Lower lobe of right lung (tissue), 2 donors: ENCODE measurements at regions not wholly inside any gene's neighbourhood (a gene's known extent, or its start where the extent isn't known, plus 50 kb on each side); places are given as distances from the start of the nearest gene placed in this dataset.
A peak's percentile ranks its signal among the peaks of the same experiment; 100 is the strongest.
"Not testable (repeated sequence)": the region's sequence is repeated elsewhere in the genome, so short reads cannot be mapped to it uniquely, and the experiment has no call there.

ENCODE experiments used
- ATAC-seq, 2 donors: fragments of 200-7000 bp; cut with Tn5 transposase; one replicate each; pipeline ENCODE4 v1.9.1; 2020 to 2022; ENCODE audit warnings: mild to moderate bottlenecking in 2 of 2, moderate library complexity in 2 of 2
- DNase-seq: peaks from one replicate; pipeline ENCODE4 v3.0.0-alpha.2; 2020
- H3K27ac ChIP-seq: fragments of 200-600 bp; one replicate; pipeline ENCODE4 v1.8.0; 2022
- H3K27me3 ChIP-seq: fragments of 200-600 bp; one replicate; pipeline ENCODE4 v1.8.0; 2022; ENCODE audit warnings: low read depth
- H3K36me3 ChIP-seq: fragments of 200-600 bp; one replicate; pipeline ENCODE4 v1.8.0; 2022; ENCODE audit warnings: mild to moderate bottlenecking
- H3K4me1 ChIP-seq: fragments of 200-600 bp; one replicate; pipeline ENCODE4 v1.8.0; 2022
- H3K4me3 ChIP-seq: fragments of 200-600 bp; one replicate; pipeline ENCODE4 v1.8.0; 2022; ENCODE audit warnings: mild to moderate bottlenecking
- H3K9me3 ChIP-seq: fragments of 200-600 bp; one replicate; pipeline ENCODE4 v1.8.0; 2022
- CTCF ChIP-seq: fragments of 200-600 bp; IDR thresholded peaks from one replicate; pipeline ENCODE4 v1.8.0; 2022; ENCODE audit warnings: antibody characterized with exemption, mild to moderate bottlenecking
- intact Hi-C: fragments of 100-400 bp; cut with DNase I; formaldehyde crosslinking; loops from one replicate; pipeline ENCODE4 v1.11.0; 2022
- donor health status: DM: no; HTN: yes; CAD: no; lungs with severe emphysema.

- intact Hi-C loops, result no loop called here
- no peaks in the 10 kb centered on the region for H3K4me1 ChIP-seq
- no peak overlapping the region for H3K4me3 ChIP-seq
- TF ChIP-seq CTCF, result no peak
- DNase-seq (no peak), ATAC-seq (no peak)
- no peaks in the 10 kb centered on the region for H3K27me3 ChIP-seq
- H3K9me3 ChIP-seq, result no peaks in the 10 kb centered on the region
- H3K27ac ChIP-seq, result no peak overlapping the region
- no peaks in the 10 kb centered on the region for H3K36me3 ChIP-seq
Observed at GRCh38 chr15:99823346-99823745, 90.1 kb upstream of the LYSMD4 start.

GRCh38 chr15:99819981-99820718 is 86.9 kb upstream of the LYSMD4 start:
- Histone ChIP-seq H3K27ac (no peak overlapping the region), H3K27me3 (no peaks in the 10 kb centered on the region), H3K36me3 (no peaks in the 10 kb centered on the region), H3K9me3 (no peaks in the 10 kb centered on the region), H3K4me3 (no peak overlapping the region), H3K4me1 (no peaks in the 10 kb centered on the region)
- ATAC-seq (no peak), DNase-seq (no peak)
- TF ChIP-seq CTCF, result no peak
- intact Hi-C loops, result no loop called here

- intact Hi-C loops, result no loop called here
- Histone ChIP-seq H3K9me3 (no peaks in the 10 kb centered on the region), H3K36me3 (peaks cover 6% of the 10 kb centered on the region), H3K4me1 (no peaks in the 10 kb centered on the region), H3K27ac (no peak overlapping the region), H3K4me3 (no peak overlapping the region), H3K27me3 (no peaks in the 10 kb centered on the region)
- DNase-seq, result no peak
- no peak for ATAC-seq
- no peak for TF ChIP-seq CTCF
Observed at GRCh38 chr15:99818872-99819271, 85.6 kb upstream of the LYSMD4 start.

- H3K27ac ChIP-seq, H3K9me3 ChIP-seq, H3K4me1 ChIP-seq, DNase-seq, H3K27me3 ChIP-seq, intact Hi-C loops, ATAC-seq, H3K4me3 ChIP-seq: not testable (repeated sequence)
- H3K36me3 ChIP-seq, result peaks cover 19% of the 10 kb centered on the region
Observed at GRCh38 chr15:99816862-99817261, 83.6 kb upstream of the LYSMD4 start.

- H3K9me3 ChIP-seq, H3K27ac ChIP-seq, H3K4me3 ChIP-seq, H3K4me1 ChIP-seq, ATAC-seq, DNase-seq, H3K27me3 ChIP-seq, intact Hi-C loops: not testable (repeated sequence)
- H3K36me3 ChIP-seq, result peaks cover 19% of the 10 kb centered on the region
Observed at GRCh38 chr15:99810663-99811062, 77.4 kb upstream of the LYSMD4 start.

GRCh38 chr15:99799854-99800250 is 66.6 kb upstream of the LYSMD4 start:
- DNase-seq, intact Hi-C loops, H3K27me3 ChIP-seq, H3K36me3 ChIP-seq, H3K9me3 ChIP-seq, H3K4me3 ChIP-seq, ATAC-seq, H3K4me1 ChIP-seq, H3K27ac ChIP-seq: not testable (repeated sequence)

DNA sequence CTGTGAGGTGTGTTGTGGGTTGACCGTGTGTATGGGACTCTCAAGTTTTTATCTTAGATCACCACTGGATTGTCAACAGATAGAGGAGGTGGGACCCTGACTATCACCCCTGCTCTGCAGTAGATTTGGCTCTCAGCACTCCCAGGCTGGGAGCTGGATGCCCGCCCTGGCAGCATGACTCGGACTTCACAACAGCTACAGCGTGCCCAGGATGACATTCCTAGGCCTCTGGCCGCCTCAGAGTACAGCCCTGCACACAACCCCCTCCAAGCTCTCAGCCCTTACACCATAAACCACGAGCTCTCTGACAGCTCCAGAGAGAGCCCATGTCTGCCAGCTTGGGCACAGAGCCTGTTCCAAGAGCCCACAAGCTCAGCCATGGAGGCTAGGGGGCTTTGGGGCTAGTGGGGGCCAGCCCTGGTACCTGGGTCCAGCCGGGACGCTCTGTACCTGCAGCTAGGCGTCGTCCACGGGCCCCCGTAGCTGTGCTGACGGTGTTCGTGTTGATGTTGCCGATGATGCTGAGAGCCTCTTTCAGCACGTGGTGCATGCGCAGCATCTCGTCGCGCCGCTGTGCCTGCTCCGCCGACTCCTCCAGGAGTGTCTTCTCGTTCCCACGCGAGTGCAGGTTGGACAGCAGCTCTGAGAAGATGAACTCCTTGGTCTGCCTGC is 66.1 kb upstream of the LYSMD4 start:
- H3K4me1 ChIP-seq, H3K27me3 ChIP-seq, DNase-seq, H3K9me3 ChIP-seq, H3K4me3 ChIP-seq, intact Hi-C loops, H3K36me3 ChIP-seq, H3K27ac ChIP-seq: not testable (repeated sequence)
- ATAC-seq, result peak in 1 of 2 donors; percentile 16

GRCh38 chr15:99796940-99797870 is 64.0 kb upstream of the LYSMD4 start:
- DNase-seq, result not testable (repeated sequence)

GRCh38 chr15:99791881-99792807 is 58.9 kb upstream of the LYSMD4 start:
- not testable (repeated sequence) for H3K4me1 ChIP-seq

More at GRCh38 chr15:99796940-99797870, 64.0 kb upstream of the LYSMD4 start:
- H3K27me3 ChIP-seq, ATAC-seq, intact Hi-C loops, H3K36me3 ChIP-seq, H3K4me3 ChIP-seq, H3K9me3 ChIP-seq, H3K4me1 ChIP-seq, H3K27ac ChIP-seq: not testable (repeated sequence)

More at GRCh38 chr15:99791881-99792807, 58.9 kb upstream of the LYSMD4 start:
- H3K27ac ChIP-seq, DNase-seq, H3K9me3 ChIP-seq, H3K36me3 ChIP-seq, ATAC-seq, H3K4me3 ChIP-seq, H3K27me3 ChIP-seq, intact Hi-C loops: not testable (repeated sequence)
